D721Med (cell line): ENCODE measurements at regions not wholly inside any gene's neighbourhood (a gene's known extent, or its start where the extent isn't known, plus 50 kb on each side); places are given as distances from the start of the nearest gene placed in this dataset.

Experiments
- DNase-seq: peaks from one replicate; pipeline ENCODE4 v3.0.0; 2011; ENCODE audit warnings: low spot score; ENCODE audit not compliant: insufficient read length
- FAIRE-seq: peaks from 2 replicates; lab custom pipeline; 2011; peaks lifted over from hg19 to GRCh38; lab: Jason Lieb, UNC
- CTCF ChIP-seq: IDR thresholded peaks from 2 replicates; pipeline ENCODE4 v1.5.1; 2012; ENCODE audit warnings: mild to moderate bottlenecking, control low read depth; ENCODE audit not compliant: insufficient read depth; ENCODE audit errors: missing control alignments

- no peak for DNase-seq
- TF ChIP-seq CTCF = no peak
- no peak for FAIRE-seq
Observed at GRCh38 chr6:113558966-113559365, 298.2 kb upstream of the MARCKS start.

- DNase-seq = no peak
- no peak for FAIRE-seq
- TF ChIP-seq CTCF = no peak
Observed at GRCh38 chr6:113560376-113560775, 296.8 kb upstream of the MARCKS start.

- DNase-seq = no peak
- TF ChIP-seq CTCF = no peak
- no peak for FAIRE-seq
Observed at GRCh38 chr6:113560908-113561307, 296.2 kb upstream of the MARCKS start.

- no peak for TF ChIP-seq CTCF
- DNase-seq (no peak), FAIRE-seq (no peak)
Observed at GRCh38 chr6:113562248-113562647, 294.9 kb upstream of the MARCKS start.

- FAIRE-seq (peak; percentile 78), DNase-seq (peak; percentile 40)
- TF ChIP-seq CTCF = peak; percentile 31
Observed at GRCh38 chr6:113564371-113565171, 292.6 kb upstream of the MARCKS start.

GRCh38 chr6:113565306-113565705 lies 291.8 kb upstream of the MARCKS start:
- FAIRE-seq (peak; percentile 44), DNase-seq (no peak)
- TF ChIP-seq CTCF = no peak

- TF ChIP-seq CTCF = no peak
- DNase-seq (no peak), FAIRE-seq (no peak)
Observed at GRCh38 chr6:113570161-113570560, 287.0 kb upstream of the MARCKS start.
